Stimulated activated CD8-positive, alpha-beta memory T cell treated with anti-CD3 and anti-CD28 coated beads, Interleukin-2, amount 100 ng/mL, for 48 hours (primary cell): ENCODE measurements at regions not wholly inside any gene's neighbourhood (a gene's known extent, or its start where the extent isn't known, plus 50 kb on each side); places are given as distances from the start of the nearest gene placed in this dataset.

Experiments
- DNase-seq, 2 donors: peaks; one replicate each; pipeline ENCODE4 v3.0.0-alpha.2; 2020; ENCODE audit warnings: low read depth in 2 of 2

GRCh38 chr18:44497311-44497710 lies 183.4 kb upstream of the SETBP1 start:
- no peak for DNase-seq

DNA sequence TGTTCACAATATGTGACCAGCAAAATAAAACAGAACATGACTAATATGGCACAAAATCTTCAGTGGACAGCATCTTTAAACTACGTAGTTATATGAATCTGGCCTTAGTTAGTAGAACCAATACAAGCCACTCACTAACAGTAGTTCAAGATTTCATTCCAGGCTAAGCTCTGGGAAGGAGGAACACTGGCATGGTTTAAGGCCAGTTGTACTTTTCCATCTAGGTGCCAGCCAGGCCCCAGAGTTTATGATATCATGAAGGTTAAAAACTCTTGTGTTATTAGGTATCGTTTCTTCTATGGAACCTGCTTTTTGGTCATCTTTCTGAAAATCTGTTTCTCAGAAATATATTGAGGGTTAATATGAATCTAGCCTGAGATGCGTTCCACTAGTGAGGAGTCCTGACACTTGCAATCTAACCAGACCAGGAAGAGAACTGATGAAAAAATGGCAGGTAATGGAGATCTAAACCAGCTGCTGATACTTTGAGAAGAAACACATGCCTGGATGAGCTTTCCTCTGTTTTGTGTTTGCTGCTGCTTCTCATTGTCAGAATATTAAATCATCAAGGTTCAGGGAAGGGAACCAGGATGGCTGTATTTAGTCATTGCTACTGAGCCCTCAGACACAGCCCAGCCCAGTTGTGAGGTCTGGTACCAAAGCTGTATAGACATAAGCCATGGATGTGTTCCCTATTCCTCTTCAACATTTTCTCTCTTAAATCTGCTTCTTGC lies 182.8 kb upstream of the SETBP1 start:
- DNase-seq, result no peak

GRCh38 chr18:44500808-44501610 lies 179.7 kb upstream of the SETBP1 start:
- DNase-seq, result no peak

DNA sequence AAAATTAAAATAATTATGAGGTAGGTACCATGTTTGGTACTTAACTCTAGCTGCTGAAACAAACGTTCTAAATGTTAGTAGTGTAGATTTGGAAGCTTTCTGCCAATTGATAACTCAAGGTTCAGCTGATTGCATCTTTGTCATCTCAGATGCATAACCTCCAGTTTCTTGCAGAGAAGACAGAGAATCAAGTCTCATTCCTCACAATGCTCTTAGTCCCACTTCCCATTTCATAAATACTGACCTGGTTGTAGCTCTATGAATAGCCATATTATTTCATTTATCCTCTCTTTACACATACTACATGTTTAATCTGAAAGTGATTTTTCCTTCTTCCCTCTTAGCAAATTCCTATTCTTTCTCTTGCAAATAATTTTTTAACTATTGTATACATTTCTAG lies 178.5 kb upstream of the SETBP1 start:
- no peak for DNase-seq

DNA sequence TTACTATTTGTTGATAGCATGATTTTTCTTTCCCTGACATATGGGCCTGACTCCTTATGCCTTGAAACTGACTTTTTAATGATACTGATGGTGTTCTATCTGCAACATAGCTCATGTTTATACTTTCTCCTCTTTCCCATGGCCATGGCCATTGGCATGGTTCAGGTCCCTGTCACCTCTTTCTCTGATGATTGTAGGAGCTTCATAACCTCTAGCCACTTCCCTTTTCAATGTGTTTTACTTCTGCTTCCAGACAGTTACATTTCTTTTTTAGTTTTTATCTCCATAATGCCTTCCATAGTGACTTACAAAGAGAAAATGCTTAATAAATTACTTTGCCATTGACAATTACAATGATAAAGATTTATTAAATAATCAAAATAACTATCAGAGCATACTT lies 177.9 kb upstream of the SETBP1 start:
- DNase-seq, result no peak

DNA sequence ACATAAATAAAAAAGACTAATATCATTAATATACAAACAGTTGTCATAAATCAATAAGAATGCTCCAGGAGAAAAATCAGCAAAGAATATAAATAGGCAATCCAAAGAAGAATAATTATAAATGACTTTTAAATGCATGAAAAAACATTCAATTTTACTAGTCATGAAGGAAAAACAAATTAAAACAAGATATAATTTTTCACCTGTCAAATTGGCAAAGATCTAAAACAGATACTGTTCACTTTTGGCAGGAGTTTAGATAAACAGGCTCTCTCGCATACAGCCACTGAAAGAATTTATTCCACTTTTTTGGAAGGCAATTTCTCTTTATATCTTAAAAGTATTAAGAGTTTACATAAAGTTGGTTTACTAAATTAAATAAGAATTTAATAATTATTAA lies 176.8 kb upstream of the SETBP1 start:
- no peak for DNase-seq

- DNase-seq, result no peak
Observed at GRCh38 chr18:44507729-44508325, 172.9 kb upstream of the SETBP1 start.

DNA sequence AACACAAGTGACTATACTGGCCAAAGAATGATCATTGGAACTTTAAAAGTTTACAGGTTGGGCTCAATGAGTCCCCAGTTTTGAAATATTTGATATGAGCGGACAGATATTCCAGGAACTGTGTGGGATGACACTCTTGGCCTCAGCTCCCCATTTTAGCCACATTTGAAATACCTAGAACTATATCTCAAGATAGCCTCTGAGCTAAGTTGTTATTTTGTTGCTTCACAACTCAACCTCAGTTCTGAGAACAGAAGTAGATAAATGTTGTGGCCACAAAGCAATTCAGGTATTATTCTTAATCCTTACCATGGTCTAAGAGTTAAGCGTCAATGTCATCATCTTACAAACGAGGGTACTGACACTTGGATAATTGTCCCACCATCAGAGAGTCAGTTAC lies 172.2 kb upstream of the SETBP1 start:
- no peak for DNase-seq

GRCh38 chr18:44509048-44509447 lies 171.6 kb upstream of the SETBP1 start:
- DNase-seq, result no peak

- DNase-seq, result no peak
Observed at GRCh38 chr18:44510390-44510789, 170.3 kb upstream of the SETBP1 start.

GRCh38 chr18:44513233-44513632 lies 167.5 kb upstream of the SETBP1 start:
- DNase-seq, result no peak

GRCh38 chr18:44514106-44514505 lies 166.6 kb upstream of the SETBP1 start:
- DNase-seq, result no peak

DNA sequence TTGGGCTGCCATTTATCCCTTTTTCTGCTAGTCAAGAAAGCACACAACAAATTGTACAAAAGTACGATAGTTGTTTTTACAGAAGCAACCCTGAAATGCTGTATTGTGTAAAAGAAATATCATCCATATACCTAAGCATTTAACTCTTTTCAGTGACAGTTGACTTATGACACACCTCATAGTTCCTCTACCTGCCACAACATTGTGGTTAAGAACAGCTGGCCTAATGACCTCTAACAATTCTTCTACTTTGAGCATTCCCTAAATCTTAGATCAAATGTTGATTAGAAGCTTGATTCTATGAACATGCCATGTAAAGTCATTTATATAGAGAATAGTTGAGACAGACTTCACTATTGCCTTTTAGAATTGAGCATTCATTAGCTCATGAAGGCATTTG lies 165.9 kb upstream of the SETBP1 start:
- no peak for DNase-seq

- no peak for DNase-seq
Observed at GRCh38 chr18:44516450-44516849, 164.2 kb upstream of the SETBP1 start.

DNA sequence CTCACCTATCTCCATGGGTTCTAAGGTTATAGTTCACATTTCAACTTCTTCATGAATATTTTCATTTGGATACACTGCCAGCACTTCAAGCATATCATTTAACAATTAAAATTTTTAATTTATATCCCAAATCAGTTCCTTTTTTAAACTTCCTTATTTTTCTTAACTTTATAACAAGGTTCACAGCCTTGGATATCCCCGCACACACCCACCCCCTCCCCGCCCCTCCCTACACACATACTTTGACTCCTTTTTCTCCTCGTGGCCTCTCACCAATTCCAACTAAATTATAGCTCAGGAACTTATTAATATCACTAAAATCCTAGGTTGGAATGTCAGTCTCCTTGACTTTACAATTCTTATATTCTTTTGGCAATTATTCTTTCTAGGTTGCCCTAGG lies 163.6 kb upstream of the SETBP1 start:
- DNase-seq, result no peak

- no peak for DNase-seq
Observed at GRCh38 chr18:44518091-44518615, 162.5 kb upstream of the SETBP1 start.

DNA sequence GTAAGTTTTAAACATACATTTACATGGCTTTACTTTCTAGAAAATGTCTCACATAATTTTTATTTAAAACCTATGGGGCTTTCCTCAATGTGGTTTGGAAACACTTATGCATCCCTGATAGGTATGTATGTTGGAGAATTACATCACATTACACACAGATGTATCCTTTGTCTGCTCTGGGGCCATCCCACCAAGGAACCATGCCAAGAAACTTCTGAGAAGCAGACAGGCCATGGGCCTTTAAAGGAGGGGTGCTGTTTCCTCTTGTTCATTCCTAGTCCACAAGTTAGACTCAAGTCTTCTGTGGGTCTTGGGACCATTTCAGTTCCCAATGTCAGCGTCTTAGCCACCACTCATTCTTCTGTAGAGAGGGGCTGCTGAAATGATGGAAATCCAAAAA lies 162.0 kb upstream of the SETBP1 start:
- no peak for DNase-seq

DNA sequence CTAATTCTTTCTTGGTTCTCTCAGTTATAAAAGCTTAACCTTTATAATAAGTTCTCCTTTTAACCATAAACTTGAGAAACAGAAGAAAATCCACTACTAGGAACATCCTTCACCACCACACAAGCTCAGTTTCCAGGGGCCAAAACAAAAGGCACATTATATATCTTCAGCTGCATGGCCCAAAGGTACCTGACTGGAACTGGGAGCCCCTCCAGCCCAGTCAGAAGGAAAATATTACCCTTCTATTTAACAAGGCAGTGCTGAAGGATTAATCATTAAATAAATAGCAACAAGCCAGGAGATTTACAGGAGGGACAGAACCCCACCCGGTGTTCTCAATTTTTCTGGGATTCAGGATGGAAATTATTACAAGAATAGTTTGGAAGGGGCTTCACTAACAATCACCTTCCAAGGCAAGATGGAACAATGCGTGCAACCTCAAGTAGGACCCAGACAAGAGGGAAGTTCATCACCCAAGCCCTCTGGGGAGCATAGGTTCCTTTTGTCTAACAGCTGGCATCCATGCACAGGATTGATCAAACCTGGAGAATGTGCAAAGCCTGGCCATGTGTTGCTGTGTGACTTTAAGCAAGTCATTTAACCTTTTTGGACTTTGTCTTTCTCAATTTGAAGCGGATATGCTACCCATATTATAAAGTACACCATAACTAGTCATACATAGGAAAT lies 159.6 kb upstream of the SETBP1 start:
- no peak for DNase-seq

GRCh38 chr18:44521668-44522022 lies 159.0 kb upstream of the SETBP1 start:
- no peak for DNase-seq

DNA sequence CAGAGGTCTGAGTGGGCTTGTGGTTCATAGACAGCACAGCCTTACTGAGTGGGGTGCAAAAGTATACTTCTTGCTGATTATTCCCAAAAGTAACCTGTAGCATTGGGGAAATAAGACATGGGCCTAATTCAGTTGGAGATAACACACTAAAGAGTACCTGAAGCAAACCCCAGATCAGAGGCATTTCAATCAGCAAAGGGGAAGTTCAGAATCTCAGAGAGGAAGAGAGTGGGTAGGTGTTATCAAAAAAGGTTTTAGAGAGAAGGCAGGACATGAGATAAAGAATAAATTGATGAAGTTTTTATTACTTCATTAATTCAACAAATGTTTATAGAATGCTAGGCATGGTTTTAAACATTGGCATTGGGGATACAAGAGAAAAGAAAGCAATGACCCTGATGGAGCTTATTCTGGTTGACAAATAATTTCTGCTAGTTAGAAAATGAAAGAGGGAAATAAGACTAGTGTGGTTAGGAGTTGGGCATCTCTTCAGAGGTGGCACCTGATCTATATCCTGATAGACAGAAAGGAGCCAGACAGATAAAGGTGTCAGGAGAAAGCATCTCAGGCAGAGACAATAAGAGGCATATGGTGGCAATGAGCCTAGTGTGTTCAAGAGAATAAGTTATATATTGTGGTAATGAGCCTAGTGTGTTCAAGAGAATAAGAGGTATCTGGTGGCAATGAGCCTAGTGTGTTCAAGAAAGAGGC lies 153.8 kb upstream of the SETBP1 start:
- no peak for DNase-seq

DNA sequence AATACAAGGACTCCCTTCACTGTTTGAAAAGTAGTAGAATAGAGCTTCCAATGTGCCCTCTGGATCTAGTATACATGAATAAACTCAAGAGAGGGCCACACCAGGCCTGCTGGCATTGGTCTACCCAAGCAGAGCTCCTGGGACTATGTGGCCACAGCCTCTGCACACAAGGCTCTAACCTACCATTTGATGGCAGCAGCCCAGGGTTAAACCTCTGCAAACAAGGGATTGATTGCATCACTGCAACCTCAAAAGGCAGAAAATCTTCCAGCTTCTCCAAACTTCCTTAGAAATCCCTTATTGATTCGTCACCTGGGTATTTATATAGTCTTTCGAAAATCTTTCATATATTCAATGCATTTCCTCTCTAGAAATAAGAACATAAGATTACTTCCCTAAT lies 147.6 kb upstream of the SETBP1 start:
- DNase-seq, result no peak

DNA sequence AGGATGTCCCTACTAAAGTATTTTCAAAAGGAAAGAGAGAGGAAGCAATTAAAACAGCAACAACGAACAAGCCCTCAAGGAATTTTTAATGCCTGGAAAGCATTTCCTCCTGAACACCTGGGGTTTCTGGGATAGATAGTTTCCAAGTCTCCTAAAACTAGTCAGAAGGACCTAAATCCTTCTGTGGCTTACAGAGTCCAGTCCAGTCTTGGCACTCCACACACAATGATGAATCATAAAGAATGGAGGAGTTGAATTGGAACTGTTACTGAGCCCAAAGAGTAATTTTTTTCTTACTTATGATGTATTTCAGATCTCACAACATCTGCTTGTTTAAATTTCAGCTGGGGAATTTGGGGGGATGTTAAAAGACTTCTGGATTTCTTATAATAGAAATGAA lies 144.6 kb upstream of the SETBP1 start:
- no peak for DNase-seq
